Non-pigmented ciliary epithelial cell (primary cell): ENCODE measurements at regions not wholly inside any gene's neighbourhood (a gene's known extent, or its start where the extent isn't known, plus 50 kb on each side); places are given as distances from the start of the nearest gene placed in this dataset.

ENCODE experiments used
- DNase-seq: peaks from one replicate; pipeline ENCODE4 v3.0.0-alpha.2; 2010; ENCODE audit warnings: low read depth

- DNase-seq: no peak
Observed at GRCh38 chr11:80596291-80596810, 1155.5 kb upstream of the TENM4 start.

- peak; percentile 42 for DNase-seq
Observed at GRCh38 chr11:80595011-80595410, 1154.2 kb upstream of the TENM4 start.

GRCh38 chr11:80593648-80594374, 1153.0 kb upstream of the TENM4 start:
- DNase-seq: no peak

GRCh38 chr11:80592546-80592945, 1151.7 kb upstream of the TENM4 start:
- DNase-seq: no peak

- no peak for DNase-seq
Observed at GRCh38 chr11:80587906-80588305, 1147.1 kb upstream of the TENM4 start.

GRCh38 chr11:80586464-80586863, 1145.6 kb upstream of the TENM4 start:
- DNase-seq: no peak

GRCh38 chr11:80584661-80585060, 1143.8 kb upstream of the TENM4 start:
- DNase-seq: no peak

- DNase-seq: no peak
Observed at GRCh38 chr11:80569832-80570231, 1129.0 kb upstream of the TENM4 start.

GRCh38 chr11:80565231-80565630, 1124.4 kb upstream of the TENM4 start:
- no peak for DNase-seq

GRCh38 chr11:80562523-80563125, 1121.8 kb upstream of the TENM4 start:
- DNase-seq: no peak

GRCh38 chr11:80559942-80560341, 1119.1 kb upstream of the TENM4 start:
- DNase-seq: no peak

- no peak for DNase-seq
Observed at GRCh38 chr11:80553565-80553964, 1112.7 kb upstream of the TENM4 start.

GRCh38 chr11:80542704-80543103, 1101.9 kb upstream of the TENM4 start:
- DNase-seq: no peak

- DNase-seq: no peak
Observed at GRCh38 chr11:80538040-80538439, 1097.2 kb upstream of the TENM4 start.

GRCh38 chr11:80533463-80533862, 1092.6 kb upstream of the TENM4 start:
- DNase-seq: no peak

GRCh38 chr11:80532633-80533232, 1091.9 kb upstream of the TENM4 start:
- no peak for DNase-seq

- no peak for DNase-seq
Observed at GRCh38 chr11:80529726-80530125, 1088.9 kb upstream of the TENM4 start.

GRCh38 chr11:80525663-80526405, 1085.0 kb upstream of the TENM4 start:
- DNase-seq: no peak

- no peak for DNase-seq
Observed at GRCh38 chr11:80524349-80524748, 1083.5 kb upstream of the TENM4 start.

- DNase-seq: no peak
Observed at GRCh38 chr11:80523057-80523456, 1082.2 kb upstream of the TENM4 start.

GRCh38 chr11:80521592-80521991, 1080.8 kb upstream of the TENM4 start:
- no peak for DNase-seq

GRCh38 chr11:80520507-80520887, 1079.7 kb upstream of the TENM4 start:
- DNase-seq: no peak
